HG03442 (cell line): ENCODE measurements at regions not wholly inside any gene's neighbourhood (a gene's known extent, or its start where the extent isn't known, plus 50 kb on each side); places are given as distances from the start of the nearest gene placed in this dataset.

Experiments used
- ATAC-seq: cut with Tn5 transposase; IDR thresholded peaks from one replicate; pipeline ENCODE4 v1.9.1; 2021; ENCODE audit warnings: mild to moderate bottlenecking, moderate library complexity; ENCODE audit not compliant: unreplicated experiment

- no peak for ATAC-seq
These were observed 375.2 kb downstream of the BRD1 start for GRCh38 chr22:49452362-49452946.

GRCh38 chr22:49451070-49451840 is 376.4 kb downstream of the BRD1 start:
- no peak for ATAC-seq

- no peak for ATAC-seq
These were observed 377.2 kb downstream of the BRD1 start for GRCh38 chr22:49450498-49450897.

- no peak for ATAC-seq
These were observed 377.7 kb downstream of the BRD1 start for GRCh38 chr22:49449811-49450446.

- no peak for ATAC-seq
These were observed 378.3 kb downstream of the BRD1 start for GRCh38 chr22:49449377-49449776.

- no peak for ATAC-seq
These were observed 379.1 kb downstream of the BRD1 start for GRCh38 chr22:49448526-49448925.

GRCh38 chr22:49447837-49448236 is 379.8 kb downstream of the BRD1 start:
- no peak for ATAC-seq

- no peak for ATAC-seq
These were observed 380.6 kb downstream of the BRD1 start for GRCh38 chr22:49446759-49447710.

GRCh38 chr22:49446145-49446758 is 381.4 kb downstream of the BRD1 start:
- ATAC-seq, result no peak

- ATAC-seq, result no peak
These were observed 382.9 kb downstream of the BRD1 start for GRCh38 chr22:49444781-49445180.

- ATAC-seq, result no peak
These were observed 386.7 kb downstream of the BRD1 start for GRCh38 chr22:49440931-49441330.

GRCh38 chr22:49439373-49439772 is 388.3 kb downstream of the BRD1 start:
- no peak for ATAC-seq

GRCh38 chr22:49437956-49438355 is 389.7 kb downstream of the BRD1 start:
- no peak for ATAC-seq

- ATAC-seq, result no peak
These were observed 390.3 kb downstream of the BRD1 start for GRCh38 chr22:49437356-49437755.

- no peak for ATAC-seq
These were observed 391.6 kb downstream of the BRD1 start for GRCh38 chr22:49436056-49436455.

GRCh38 chr22:49435596-49435995 is 392.1 kb downstream of the BRD1 start:
- no peak for ATAC-seq

GRCh38 chr22:49433717-49434611 is 393.7 kb downstream of the BRD1 start:
- ATAC-seq, result no peak

GRCh38 chr22:49432897-49433443 is 394.7 kb downstream of the BRD1 start:
- no peak for ATAC-seq

GRCh38 chr22:49432211-49432896 is 395.3 kb downstream of the BRD1 start:
- no peak for ATAC-seq
